GM13977 (cell line): ENCODE measurements at regions not wholly inside any gene's neighbourhood (a gene's known extent, or its start where the extent isn't known, plus 50 kb on each side); places are given as distances from the start of the nearest gene placed in this dataset.

Source experiments
- DNase-seq: peaks from one replicate; pipeline ENCODE4 v3.0.0; 2012; ENCODE audit warnings: low spot score
- CTCF ChIP-seq: IDR thresholded peaks from 2 replicates; pipeline ENCODE4 v1.5.1; 2012; ENCODE audit warnings: mild to moderate bottlenecking, control low read depth; ENCODE audit not compliant: insufficient read depth; ENCODE audit errors: extremely low read depth, missing control alignments
- in situ Hi-C: fragments of 300-500 bp; cut with MboI; formaldehyde crosslinking; loops from one replicate; pipeline ENCODE4 v1.12.0; 2022; ENCODE audit warnings: low sequenced_read_pairs, low pct_unique_long_range_greater_than_20kb, mixed read lengths, inconsistent platforms; ENCODE audit not compliant: unreplicated experiment

- no peak for TF ChIP-seq CTCF
- in situ Hi-C loops, result no loop called here
These were observed 275.4 kb upstream of the PITX2 start for GRCh38 chr4:110898290-110898689.

GRCh38 chr4:110900213-110900769 lies 277.4 kb upstream of the PITX2 start:
- in situ Hi-C loops, result no loop called here
- DNase-seq, result no peak
- TF ChIP-seq CTCF, result no peak

More at GRCh38 chr4:110898290-110898689, 275.4 kb upstream of the PITX2 start:
- no peak for DNase-seq

- no peak for DNase-seq
- in situ Hi-C loops, result no loop called here
- TF ChIP-seq CTCF, result no peak
These were observed 279.6 kb upstream of the PITX2 start for GRCh38 chr4:110902500-110902899.

GRCh38 chr4:110904435-110905065 lies 281.7 kb upstream of the PITX2 start:
- no peak for TF ChIP-seq CTCF
- DNase-seq, result no peak
- in situ Hi-C loops, result no loop called here

- in situ Hi-C loops, result no loop called here
- DNase-seq, result no peak
- TF ChIP-seq CTCF, result no peak
These were observed 282.5 kb upstream of the PITX2 start for GRCh38 chr4:110905367-110905766.

GRCh38 chr4:110907801-110908313 lies 285.0 kb upstream of the PITX2 start:
- TF ChIP-seq CTCF, result no peak
- in situ Hi-C loops, result no loop called here
- DNase-seq, result no peak
